ENCODE measurements at regions not wholly inside any gene's neighbourhood (a gene's known extent, or its start where the extent isn't known, plus 50 kb on each side); places are given as distances from the start of the nearest gene placed in this dataset.
"Not testable (repeated sequence)": the region's sequence is repeated elsewhere in the genome, so short reads cannot be mapped to it uniquely, and the experiment has no call there.

DNA sequence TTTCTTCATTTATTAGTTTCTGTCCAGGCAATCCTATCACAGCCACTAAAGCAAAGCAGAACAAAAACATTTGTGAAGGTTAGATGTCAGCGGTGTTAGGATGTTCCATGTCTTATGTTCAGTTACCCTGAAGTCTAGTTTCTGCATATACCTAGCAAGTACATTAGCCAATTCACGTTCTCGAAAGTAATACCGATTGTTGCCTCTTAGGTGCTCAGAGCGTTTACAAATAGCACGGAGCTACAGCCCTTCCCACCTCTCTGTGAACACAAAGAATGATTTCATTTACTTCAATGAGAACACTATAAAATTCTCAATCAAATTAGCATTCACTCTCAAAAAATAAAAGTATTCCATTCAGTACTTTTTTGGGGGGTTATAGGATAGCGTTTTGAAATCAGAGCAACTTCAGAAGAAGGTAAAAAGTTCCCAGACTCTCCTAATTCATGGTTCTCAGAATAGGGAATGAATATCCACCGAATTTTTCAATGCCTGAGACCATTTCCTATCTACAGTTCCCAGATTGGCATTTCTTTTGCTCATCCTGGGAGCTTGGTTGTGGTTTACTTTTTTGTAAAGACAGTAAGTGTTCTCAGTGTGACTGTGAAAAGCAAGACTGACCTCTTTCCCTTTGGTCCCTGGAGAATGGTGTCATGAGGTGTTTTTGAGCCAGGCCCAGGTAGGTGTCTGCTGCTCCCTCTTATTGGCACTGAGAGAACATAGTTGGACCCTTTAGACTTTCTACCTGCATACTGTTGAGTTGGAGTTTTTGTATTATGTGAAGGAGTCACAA is 488.0 kb upstream of the RGS6 start:
- DNase-seq, result no peak

DNA sequence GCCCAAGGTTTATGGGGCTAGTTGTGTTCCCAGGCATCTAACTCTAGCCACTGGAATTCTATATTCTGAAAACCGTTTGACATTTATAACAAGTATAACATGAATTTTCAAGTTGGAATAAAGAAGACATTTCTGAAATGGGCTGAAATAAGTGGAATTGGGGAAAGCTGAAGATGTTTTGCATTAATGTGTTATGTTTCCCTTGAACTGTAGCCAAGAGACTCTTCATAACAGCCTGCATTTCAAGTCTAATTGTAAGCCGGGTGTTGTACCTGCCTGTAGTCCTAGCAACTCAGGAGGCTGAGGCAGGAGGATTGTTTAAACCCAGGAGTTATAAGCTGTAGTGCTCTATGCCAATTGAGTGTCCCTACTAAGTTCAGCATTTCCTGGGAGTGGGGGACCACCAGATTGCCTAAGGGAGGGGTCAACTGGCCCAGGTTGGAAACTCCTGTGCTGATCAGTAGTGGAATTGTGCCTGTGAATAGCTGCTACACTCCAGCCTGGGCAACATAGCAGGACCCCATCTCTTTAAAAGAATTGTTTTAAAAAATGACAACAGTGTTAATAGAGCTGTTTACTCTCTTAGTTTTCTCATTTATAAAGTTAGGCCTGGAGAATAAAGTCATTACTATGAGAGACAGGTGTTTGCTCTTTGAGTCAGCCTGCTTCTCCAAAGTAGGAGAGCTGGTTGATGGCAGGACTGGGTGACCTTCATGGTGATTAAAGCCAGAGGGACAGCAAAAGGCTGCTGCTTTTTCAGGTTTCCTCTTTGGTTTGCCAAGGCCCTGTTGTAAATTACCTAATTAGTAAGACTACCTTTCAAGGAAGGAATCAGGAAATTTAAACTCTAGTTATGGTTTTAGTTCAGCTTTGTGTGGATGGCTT is 483.6 kb upstream of the RGS6 start:
- no peak for DNase-seq

DNA sequence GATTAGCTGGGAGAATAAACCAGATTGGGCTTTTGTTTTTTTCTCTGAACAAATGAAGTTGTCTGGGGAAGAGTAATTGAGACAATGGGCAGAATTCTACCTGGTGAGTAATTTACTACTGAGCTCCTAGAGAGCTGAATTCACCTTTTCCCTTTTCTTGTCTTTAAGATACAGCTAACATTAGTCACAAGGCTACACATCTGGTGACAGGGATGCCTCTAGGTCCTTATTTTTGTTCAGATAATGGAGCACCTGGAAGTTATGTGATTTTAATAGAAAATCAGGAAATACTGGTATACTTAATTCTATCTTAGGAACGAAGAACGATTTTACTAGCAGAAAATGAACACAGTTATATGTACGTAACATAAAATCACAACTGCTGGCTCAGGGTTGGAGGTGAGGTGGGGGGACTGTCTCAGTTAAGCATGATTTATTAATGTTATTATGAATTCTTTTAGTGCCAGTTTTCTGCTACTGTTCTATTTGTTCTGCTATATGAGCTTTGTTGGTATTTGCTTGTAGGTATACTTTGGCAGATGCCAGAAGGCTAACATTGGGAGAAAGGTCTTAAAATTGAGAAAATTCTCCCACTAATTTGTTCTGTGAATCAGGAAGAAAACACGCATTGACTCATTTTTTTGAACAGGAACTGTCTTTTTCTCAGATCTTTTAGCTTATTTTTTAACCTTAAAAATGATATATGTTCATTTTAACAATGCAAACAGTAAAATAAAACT is 482.7 kb upstream of the RGS6 start:
- DNase-seq, result no peak

DNA sequence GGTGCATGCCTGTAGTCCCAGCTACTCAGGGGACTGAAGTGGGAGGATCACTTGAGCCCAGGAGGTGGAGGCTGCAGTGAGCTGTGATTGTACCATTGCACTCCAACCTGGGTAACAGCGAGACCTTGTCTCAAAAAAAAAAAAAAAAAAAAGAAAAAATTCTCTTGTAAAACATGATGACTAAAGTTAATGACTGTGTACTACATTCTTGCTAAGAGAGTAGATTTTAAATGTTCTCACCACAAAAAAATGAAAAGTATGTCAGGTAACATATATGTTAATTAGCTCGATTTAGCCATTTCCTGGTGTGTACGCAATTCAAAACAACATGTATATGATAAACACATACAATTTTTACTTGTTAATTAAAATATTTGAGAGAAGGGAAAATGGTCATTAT is 480.7 kb upstream of the RGS6 start:
- no peak for DNase-seq

DNA sequence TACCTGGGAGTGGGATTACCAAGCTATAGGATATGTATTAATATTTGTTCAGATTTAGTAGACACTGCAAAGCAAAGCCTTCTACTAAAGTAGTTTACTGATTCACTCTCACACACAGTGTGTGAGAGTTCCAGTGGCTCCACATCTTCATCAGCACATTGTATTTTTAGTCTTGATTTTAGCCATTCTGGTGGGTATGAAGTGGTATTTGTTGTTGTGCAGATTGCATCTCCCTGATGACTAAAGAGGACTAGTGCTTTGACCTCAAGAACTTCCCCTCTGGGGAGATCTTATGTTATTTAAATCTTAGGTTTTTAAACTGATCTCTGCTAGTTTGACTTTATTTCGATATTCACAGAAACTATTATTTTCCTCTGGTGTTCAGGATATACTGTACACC is 479.7 kb upstream of the RGS6 start:
- no peak for DNase-seq

DNA sequence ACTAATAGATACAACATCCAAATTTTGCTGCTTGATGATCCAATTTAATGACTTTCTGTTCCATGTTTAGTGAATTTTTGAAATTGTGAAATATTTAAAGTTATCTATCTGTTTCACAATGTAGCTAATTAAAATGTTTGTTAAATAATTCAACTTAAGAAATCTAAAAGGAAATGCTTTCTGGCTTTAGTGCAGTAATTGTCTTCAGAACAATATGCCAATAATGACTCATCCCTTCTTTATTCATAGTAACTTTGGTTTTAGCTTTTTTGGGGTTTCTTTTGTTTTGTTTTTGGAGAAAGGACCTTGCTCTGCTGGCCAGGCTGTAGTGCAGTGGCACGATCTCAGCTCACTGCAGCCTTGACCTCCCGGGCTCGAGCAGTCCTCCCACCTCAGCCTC is 479.2 kb upstream of the RGS6 start:
- DNase-seq, result no peak

DNA sequence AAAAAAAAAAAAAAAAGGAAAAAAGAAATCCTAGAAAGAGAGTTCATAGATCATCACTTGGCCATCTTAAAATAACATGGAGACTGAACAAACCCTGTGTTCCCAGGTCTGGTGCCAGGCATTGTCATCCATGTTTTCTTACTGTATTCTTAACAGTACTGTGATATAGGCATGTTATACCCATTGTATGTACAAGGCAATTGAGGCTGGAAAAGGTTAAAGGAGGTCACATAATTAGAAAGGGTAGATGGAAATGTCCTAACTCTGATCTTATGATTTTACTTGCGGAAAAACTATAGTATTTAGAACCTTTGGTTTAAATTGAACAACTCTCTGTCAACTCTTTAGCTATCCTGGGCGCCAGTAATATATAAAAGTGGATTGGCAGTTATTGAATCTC is 478.2 kb upstream of the RGS6 start:
- DNase-seq, result no peak

DNA sequence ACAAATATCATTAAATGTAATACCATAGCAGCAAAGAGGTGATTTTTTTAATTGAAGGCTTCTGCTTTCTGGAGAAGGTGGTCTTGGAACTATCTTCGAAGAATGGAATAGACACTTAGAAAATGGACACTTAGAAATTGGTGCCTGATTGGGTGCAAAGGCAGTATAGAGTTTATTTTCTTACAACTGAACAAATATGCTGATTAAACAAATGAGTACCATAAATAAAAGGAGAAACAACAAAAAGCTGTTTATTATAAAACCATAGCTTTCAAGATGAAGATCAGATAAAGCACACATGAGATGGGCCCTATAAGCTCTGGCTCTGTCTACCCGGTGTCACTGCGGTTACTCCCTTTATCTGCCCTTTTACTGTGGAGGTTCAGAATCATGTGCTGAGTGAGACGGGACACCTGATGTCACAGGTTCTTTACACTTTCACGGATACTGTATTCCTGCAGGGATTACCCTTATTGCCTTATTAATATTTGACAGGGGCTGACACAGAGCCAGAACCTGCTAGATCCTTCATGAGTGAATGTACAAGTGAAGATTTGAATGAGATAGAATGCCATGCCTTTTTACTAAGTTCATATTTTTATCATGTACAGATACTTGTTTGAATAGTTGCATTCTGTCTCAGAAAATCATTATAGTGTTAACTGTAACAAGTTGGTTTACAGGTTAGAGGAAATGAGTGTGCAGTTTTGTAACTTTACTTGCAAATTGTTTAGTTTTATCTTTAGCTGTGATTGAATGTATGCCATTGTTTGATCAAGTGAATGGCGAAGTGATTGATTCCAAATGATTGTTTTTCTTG is 477.5 kb upstream of the RGS6 start:
- no peak for DNase-seq

DNA sequence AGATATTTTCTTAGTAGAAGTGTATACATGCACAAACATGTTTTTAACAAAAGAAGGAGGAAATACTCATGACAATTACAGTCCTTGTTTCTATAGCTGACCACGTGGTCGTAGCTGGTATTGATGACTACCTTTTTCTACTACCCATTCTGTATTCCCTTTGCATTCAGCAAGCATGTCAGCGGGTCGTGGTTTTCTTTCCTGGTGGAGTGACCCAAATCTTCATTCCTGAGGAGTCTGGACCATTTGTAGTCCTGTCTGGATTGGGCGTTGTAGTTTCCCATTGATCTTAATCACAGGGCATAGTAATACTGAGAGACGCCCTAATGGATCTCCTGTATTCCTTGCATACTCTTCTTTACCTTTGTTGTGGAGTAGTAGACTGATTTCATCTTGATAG is 472.1 kb upstream of the RGS6 start:
- no peak for DNase-seq

DNA sequence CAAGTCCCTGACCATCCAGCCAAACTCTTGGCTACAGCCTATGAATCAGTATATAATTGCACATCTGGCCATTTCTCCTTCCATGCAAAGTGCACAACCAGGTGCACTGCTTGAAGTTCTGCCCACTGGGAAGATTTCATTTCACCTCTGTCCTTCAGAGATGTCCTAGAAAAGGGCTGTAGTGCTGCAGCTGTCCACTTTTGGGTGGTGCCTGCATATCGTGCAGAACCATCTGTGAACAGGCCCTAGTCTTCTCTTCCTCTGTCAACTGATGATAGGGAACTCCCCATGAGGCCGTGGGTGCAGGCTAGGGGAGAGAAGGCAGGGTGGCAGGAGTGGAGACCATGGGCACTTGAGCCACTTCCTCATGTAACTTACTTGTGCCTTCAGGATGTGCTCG is 470.6 kb upstream of the RGS6 start:
- DNase-seq, result not testable (repeated sequence)

DNA sequence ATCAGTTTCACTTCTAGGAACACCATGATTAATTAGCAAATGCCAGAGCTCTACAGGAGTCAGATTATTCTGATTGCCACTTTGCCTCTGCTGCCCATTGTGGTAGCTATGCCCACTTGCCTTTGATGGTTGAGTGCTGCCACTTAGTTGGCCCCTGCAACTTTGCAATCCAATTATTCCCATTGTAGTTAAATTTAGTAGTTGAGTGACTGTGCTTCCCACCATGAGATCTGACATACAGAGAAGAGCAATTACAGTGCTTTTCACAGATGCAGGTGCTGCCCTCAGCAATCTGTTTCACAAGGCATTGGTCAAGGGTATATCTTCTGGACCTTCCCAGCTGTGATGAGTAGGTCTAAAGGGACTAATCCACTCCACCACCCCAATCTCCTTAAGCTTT is 468.4 kb upstream of the RGS6 start:
- no peak for DNase-seq

DNA sequence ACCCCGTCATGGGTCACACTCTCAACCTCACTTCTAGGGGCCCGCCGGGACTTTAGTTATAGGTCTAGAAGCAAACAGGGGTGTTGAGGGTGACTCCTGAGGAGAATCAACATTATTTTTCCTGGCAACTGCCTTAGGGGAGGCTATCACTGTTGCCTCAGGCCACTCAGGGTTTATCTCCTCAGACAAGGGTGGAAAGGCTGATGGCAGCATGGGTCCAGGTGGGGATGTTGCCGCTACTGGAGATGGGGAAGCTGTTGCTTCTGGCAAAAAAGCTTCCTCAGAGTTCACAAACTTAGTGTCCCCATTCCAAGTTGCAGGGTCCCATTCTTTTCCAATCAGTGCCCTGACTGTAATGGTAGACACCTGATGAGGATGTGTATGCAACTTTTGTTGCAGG is 467.4 kb upstream of the RGS6 start:
- no peak for DNase-seq

DNA sequence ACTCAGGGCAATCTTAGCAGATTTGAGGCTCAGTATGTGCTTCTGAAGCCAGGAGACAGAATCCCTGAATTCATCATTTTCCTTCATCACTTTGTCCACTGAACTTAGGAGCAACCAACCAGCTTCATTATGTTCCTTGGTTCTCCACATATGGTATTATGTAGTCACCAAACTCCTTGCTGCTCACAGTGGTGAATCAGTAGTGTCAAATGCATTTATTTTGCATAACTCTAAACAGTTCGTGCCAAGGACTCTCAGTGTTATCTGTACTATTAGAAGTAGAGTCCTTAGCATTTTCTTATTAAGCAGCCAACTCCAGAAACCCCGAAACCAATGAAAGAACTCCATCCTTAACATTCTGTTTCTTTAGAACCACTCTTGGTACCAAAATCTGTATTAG is 466.9 kb upstream of the RGS6 start:
- no peak for DNase-seq

DNA sequence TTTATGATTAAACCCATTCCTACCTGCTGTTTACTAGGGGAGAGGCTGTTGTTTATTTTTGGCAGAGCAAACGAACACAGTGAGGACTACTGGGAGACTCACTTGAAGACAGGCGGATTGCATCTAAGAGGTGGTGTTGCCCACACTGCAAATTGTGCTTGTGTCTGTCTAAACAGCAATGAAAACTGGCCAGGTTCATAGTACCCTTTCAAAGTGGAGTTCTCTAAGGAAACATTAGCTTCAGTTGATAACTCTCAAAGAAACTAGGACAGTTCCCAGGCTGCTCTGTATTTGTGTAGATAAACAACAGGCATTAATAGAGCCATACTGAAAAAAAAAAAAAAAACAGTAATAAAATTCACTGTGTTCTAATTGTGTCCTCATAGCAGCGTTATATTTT is 466.0 kb upstream of the RGS6 start:
- no peak for DNase-seq

DNA sequence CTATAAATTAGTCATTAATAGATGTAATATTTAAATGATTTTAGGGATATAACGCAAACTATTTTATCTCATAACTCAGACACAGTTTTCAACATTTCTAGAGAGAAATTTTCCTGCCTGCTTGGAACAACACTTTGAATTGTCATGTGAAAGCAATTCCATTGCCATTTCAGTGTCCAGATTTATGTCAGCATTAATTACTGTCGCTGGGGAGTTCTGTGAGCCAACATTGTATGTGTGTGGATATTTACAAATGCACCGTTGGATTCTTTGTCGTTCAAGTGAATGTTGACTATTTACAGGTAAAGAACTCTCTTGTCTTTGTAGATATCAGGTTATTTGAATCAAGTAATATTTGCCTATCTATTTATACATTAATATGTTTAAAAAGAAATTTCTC is 465.3 kb upstream of the RGS6 start:
- DNase-seq, result no peak

DNA sequence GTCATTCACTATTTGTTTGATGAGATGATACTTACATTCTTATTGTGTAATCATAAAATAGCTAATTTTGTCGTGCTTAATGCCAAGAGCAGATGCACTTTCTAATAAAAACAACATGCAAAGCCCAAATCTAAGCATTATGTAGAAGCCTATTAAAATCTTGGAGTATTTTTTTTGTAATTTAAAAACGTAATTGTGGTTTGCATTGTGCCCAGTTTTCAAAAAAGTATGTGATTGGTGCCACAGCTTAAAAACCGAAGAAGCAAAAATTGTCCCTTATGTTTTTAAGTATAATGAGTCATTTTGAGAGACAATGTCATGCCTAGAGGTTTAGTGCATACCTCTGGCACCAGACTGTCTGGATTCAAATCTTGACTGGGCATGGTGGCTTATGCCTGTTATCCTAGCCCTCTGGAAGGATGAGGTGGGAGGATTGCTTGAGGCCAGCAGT is 464.8 kb upstream of the RGS6 start:
- no peak for DNase-seq

DNA sequence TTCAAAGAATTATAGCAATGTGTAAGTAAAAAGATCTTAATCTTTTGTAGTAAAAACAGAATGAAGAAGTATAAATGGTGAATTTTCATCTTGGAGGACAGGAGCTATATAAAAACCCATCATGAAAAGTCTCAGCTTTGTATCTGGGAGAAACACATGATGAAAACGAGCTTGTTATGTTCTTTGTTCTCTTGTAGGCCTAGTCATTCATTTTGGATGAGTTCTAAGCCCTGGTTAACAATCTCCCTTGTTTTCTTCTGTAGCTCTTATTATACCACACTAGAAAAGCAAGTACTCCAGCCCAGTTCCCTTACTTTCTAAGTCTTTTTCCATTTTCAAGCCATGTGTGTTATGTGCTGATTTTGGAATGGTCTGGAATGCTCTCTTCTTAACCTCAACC is 463.5 kb upstream of the RGS6 start:
- DNase-seq, result no peak

DNA sequence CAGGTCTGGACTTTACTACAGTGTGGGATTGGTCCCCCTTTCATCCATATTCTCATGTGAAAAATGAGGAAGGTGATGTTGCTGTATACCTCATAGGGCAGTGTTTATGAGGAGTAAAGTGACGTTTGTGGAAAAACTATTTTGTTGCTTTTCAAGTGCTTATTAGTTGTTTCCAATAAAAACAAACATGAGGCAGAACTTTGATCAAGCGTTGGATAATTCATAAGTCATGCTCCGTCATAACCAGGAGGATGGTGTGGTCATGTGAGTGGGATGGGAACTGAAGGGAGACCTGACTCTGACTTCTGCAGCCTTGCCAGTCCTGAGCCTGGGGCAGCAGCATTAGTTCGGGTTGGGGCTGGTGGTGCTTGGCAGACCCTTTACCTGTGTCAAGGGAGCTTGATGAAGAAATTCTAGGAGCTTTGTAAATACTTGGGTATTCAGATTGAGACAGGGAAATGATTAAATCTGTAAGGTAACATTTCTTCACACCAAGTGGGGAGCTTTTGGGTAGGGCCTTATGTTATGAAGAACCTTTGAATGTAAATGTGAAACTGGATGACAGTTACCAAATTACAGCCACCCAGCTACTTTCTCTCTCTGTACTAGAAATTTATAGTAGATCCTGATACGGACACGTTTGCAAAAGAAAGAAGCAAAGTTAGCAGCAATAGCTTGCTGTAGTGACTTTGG is 462.4 kb upstream of the RGS6 start:
- no peak for DNase-seq

DNA sequence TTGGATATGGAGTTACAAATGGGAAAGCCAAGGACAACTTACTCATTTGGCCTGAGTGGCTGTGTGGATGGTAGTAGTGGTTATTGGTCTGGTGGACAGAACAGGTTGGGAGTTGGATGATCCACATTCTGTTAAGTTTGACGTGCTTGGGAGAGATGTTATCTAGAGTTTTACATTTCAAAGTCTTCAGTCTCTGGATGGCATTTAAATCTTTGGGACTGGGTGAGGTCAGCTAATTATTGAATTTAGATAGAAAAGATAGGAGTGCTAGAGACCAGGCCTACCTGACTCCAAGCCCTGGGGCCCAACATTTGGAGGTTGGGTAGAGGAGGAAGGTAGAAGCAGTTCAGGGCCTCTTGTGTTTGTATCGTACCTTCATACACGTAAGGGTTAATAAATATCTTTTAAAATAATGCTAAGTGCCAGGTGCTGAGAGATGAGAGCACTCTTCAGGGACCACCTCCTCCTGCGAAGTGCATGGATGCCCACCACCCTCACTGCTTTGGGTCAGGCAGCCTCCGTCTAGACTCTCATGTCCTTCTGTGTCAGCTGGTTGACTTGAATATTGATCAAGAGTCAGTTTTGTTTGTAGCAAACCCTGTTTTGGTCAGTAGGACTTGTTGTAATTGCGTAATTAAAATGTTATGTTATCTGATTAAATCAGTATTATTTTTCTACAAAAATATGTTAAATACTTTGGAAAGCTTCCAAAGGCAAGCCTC is 460.4 kb upstream of the RGS6 start:
- DNase-seq, result no peak

DNA sequence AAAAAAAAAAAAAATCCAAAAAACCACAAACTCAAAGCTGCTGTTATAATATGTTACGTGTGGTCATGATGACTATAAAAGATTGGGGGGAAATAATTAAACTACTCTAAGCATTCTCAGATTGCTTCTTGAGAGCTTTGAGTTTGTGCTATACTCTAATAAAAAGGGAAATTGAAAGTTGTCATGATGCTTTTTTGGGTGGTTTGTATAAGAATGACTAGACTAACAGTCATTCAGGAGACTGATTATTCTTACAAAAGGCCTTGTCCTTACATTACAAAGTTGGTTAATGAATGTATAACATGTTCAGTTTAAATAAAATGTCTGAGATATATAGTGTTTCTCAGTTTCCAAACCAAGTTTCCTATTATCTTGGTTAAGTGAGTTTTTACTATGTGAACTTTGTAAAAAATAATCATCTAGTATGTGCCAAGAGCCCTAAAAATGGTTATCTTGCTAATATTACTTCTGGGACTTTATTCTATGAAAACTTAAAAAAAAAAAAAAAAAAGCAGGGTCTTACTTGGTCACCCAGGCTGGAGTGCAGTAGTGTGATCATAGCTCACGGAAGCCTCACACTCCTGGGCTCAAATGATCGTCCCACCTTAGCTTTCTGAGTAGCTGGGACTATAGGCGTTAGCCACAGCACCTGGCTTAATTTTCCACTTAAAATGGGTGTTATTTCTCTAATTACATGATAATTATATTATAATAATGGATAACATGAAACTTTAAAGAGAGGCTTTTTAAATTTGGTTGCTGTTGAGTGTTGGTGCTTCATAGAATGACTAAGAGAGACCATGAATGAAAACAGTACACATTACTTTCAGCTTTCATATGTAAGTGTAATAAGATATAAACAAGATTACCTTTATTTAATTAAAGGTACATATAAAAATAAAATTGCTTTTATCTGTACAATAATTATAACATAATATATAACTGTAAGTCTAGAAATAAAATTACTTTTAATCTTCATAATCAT is 459.6 kb upstream of the RGS6 start:
- DNase-seq, result no peak
